ENCODE measurements at regions not wholly inside any gene's neighbourhood (a gene's known extent, or its start where the extent isn't known, plus 50 kb on each side); places are given as distances from the start of the nearest gene placed in this dataset.

- no peak for TF ChIP-seq POLR2A (IDR thresholded peaks at IDR 0.05)
- no peak for TF ChIP-seq CTCF (IDR thresholded peaks at IDR 0.05)
These were observed 1801.0 kb downstream of the C4orf33 start for GRCh38 chr4:130896920-130897319.

Measured in right lobe of liver (tissue), 4 donors.